ENCODE measurements at regions not wholly inside any gene's neighbourhood (a gene's known extent, or its start where the extent isn't known, plus 50 kb on each side); places are given as distances from the start of the nearest gene placed in this dataset.

DNA sequence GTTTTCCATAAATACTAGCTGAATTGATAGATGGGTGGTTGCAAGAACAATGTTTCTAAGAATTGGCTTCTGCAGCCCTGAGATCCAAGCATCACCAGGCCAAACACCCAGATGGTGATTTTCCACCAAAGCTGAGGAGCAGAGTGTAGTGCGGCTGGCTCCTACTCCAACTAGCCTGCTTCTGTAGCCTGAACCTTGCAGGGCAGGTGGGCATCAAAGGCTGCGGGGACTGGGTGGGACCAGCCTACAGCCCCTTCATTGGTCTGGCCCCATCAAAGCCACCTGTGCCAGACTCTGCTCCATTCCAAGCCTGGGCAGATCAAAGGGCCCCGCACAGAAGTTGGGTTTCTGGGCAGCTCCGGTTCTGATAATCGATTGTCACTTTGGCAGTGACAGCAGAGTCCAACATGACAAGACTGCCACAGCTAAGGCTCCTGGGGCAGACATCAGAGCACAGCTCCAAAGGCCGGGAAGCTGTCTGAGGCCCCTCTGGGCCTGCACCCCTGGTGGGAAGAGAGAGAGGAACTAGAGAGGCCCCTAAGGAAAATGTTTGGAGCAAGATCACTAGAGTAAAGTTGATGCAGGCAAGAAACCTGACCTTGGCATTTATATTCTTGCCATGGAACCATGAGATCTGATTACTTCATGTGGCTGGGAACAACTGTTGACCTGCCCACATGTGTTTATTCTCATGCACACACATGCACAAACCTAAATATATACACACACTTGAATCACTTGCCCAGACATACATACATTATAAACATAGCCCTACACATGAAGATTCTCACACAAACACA, 582.9 kb downstream of the INSC start:
- no peak for DNase-seq (ENCODE audit: low read depth)

DNA sequence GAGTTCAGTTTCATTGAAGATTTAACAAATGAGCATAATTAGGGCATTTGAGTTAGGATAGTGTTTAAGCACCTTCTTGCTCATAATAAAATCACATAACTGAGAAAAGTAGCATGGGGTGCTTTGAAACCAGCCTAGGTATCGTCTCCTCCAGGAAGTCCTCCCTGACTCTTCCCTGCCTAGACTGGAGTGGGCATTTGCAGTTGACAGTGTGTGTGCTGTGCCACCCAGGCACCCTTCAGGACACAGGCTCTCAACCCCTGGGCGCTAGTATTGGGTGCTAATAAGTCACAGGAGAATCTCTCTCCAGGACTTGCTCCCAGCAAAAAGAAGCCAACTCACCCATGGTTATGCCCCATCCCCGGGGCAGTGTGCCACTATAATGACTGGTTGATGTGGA, 584.1 kb downstream of the INSC start:
- DNase-seq (ENCODE audit: low read depth): no peak

DNA sequence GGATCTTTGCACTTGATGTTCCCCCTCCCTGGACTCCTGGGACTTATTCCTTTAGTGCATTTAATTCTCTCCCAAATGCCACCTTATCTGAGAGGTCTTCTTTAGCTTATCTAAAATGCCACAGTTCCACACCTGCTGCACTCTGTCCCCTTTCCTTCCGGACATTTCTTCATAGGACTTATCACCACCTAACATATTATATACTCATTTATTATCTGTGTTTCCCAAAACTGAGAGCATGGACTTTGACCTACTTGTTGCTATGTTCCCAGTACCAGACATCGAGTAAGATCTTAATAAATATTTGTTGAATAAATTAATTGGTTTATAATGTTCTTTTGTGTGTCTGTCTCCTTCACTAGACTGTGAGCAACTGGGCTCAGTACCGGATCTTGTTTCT, 585.3 kb downstream of the INSC start:
- no peak for DNase-seq (ENCODE audit: low read depth)

DNA sequence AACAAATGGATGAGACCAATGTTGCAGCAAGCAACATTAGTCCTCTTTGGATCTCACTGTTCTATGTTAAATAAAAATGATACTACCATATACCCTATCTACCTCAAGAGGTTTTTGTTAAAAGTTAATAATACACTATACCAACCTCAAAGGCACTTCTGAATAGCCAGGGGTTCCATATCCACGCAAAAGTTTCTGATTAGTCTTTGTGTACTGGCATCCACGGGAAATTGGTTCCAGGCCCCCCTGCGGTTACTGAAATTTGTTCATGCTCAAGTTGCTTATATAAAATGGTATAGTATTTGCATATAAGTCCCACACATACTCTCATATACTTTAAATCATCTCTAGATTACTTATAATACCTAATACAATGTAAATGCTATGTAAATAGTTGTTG, 585.7 kb downstream of the INSC start:
- DNase-seq (ENCODE audit: low read depth): no peak

DNA sequence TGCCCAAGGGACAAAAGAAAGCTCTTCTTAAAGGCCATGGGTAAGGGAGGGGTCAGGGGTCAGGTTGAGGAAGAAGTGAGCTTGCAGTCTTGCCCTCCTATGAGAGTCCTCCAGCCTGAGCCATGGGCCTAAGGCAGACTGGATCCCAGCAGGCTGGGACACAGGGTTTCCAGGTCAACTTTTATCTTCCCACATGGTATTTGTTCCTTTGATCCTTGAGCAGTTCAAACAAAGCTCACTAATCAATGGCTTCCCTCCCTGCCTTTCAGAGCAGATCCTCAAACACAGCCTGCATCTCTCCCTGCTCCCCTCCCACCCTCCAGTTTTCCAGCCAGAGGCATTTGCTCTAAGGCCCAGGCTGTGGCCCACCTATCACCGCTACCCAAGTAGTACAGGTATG, 589.3 kb downstream of the INSC start:
- DNase-seq (ENCODE audit: low read depth): no peak

DNA sequence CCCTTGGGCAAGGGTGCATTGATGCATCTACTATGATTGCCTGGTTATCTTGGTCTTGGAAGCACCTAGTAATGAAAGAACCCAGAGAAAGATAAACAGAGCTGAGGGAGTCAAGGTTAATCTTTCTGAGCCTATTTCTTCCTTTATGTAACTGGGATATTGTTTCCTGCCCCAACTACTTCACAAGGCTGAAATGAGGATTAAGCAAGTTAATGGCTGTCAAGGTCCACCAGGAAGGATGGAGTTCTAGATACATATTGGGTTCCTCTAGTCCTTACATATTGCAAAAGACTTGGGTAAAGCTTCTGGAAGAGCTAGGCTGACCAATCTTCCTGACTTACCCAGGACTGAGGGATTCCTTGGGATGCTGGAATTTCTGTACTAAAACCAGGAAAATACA, 589.8 kb downstream of the INSC start:
- no peak for DNase-seq (ENCODE audit: low read depth)

DNA sequence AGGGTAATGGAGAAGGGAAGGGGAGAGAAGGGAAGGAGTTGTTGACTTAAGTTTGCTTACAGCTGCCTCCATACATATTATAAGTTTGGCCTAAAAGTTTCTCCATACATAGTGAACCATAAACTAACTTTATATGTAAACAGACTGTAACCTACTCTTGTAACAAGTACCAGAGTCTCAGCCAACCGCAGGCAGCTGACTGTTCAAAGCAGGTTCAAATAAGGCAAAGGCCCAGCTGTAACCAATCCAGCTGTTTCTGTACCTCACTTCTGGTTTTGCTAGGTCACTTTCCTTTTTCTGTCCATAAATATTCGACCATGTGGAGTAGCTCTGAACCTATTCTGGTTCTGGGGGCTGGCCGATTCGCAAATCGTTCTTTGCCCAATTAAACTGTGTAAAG, 591.2 kb downstream of the INSC start:
- no peak for DNase-seq (ENCODE audit: low read depth)

DNA sequence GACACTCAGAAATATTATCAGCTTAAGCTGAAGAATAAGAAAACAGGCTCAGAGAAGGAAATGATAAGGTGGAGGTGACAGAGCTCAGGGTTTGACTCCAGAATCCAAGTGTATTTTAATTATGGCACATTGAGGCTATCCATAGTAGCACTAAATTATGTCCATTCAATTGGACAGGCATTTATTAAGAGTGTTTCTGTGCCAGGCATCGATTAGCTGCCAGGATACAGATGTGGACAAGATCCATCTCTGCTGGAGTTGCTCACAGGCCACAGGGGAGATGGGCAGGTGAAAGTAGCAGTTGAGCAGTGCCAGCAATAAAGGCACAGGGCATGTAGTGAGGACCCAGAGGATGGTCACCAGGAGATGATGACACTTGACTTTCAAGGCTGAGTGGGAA, 592.5 kb downstream of the INSC start:
- no peak for DNase-seq (ENCODE audit: low read depth)

DNA sequence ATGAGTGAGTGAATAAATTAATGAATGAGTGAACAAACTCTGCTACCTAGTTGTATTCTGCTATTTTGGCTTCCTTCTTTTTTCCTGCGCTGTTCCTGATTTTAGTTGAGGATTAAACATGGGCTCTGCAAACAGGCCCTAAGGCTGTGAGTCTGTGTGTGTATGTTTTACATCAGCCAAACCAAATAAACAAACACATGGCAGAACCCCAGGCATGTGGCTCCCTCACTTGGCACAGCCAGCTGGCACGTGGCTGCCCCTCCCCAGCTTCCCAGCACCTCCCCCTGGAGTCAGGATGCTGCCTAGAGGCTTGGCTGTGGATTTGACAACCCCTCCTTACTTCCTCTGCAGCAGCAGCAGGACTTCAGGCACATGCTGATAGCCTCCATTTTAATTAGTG, 593.2 kb downstream of the INSC start:
- DNase-seq (ENCODE audit: low read depth): no peak

DNA sequence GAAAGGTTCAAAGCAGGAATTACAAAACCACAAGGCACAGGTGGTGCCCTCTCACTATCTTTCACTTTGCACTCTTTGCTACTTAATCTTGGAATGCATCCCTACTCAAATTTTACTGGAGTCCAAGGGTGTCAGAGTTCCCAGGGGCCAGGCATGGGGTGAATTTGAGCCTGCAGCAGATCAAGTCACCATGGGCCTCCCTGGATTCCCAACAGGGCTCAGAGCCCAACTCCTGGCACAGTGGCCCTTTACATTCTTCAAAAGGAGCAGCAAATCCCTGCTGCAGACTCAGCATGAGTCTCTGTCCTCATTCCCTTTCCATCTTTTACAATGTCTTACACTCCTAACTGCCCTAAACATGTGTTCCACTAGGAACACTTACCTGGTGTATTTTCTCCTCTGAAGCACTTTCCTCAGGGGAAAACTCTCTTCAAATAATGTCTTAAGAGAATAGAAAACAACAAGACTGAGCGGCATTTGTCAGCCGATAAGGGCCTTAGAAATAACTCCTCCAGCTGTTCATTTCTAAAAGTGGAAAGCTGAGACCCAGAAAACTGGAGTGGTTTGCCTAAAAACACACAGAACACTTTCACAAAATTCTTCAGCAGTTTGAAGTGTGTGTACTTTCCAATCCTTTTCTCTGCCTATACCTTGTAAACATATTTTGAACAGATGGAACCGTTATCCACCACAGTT, 596.0 kb downstream of the INSC start:
- DNase-seq (ENCODE audit: low read depth): no peak

DNA sequence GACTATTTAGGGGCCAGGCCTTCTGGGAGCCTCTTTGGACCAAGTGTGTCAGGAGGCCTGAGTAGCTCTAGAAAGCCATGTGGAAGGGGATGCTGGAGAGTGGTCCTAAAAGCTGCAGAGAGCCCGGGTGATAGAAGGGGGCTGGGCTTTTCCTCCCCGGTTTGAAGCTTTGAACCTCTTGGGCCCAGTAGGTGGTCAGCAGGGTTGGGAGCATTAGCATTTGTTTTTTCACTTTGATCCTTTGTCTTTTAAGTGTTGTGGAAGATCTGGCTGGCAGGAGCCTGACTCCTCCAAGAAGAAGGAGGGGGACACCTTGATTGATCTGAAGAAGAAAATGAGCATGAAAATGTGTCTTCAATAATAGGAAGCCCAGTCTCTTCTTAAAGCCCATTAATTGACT, 596.6 kb downstream of the INSC start:
- DNase-seq (ENCODE audit: low read depth): no peak

DNA sequence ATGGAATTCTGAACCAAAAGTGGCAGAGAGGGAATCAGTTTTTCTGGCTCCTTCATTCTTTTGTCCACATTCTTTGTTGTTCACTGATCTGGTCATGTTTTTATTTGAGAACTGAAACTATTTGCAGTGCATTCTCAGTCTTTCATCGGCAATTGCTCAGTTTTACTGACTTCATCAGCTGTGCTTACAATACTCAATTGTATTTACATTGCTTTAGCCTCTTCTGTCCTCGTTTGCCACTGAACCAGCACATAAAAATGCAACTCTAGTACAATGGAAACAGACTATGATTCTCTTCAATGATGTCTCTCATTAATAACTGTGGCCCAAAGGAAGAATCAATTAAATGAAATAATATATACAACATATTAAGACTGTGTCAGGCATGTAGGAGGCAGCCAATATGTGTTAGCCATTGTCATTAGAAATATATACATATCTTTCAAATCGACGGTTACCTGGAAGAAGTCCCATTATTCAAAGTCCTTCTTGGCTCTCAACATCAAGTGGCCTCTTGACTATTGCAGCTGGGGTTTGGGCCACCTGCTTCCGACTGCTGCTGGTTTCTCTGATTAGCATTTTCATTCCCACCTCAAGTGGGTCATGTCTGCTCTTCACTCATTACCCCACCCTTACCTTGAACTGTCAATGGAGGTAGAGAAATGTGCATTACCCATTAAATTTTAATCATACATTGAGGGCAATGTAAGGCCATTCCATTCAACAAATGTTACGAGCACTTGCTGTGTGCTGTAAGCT, 600.1 kb downstream of the INSC start:
- DNase-seq (ENCODE audit: low read depth): no peak

DNA sequence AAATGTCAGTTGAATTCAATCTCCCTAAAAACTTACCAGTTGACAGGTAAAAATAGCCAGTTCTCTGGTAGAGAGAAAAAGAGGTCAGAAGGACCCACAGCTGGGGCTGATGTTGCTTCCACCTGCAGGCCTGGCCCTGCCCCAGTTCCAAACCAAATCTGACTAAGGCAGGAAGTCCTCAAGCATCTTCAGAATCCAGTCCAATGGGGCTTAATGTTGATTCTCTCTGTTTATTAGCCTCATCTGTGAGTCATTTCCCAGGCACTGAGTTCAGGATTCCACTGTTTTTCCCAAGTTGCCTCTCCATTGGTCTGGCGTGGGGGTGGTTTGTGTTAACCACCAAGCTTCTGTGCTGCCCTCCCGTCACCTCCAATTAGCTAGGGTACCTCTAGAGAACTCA, 601.8 kb downstream of the INSC start:
- DNase-seq (ENCODE audit: low read depth): no peak

DNA sequence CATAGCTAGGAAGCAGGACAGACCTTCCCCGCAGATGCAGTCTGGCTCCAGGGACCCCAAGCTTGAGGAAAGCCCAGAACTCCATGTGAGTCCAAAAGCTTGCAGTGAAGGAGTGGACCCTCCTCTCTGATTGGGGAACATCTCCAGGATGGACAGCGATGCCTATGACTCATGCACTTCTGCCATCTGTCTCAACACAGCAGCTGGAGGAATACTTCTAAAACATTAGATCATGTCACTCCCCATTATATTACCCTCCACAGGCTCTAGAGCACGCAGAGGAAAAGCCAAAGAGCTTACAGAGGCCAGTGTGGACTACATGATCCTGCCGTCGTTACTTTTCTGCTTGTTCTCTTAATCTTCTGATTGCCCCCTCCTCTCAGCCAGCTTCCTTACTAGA, 605.7 kb downstream of the INSC start:
- DNase-seq (ENCODE audit: low read depth): no peak

DNA sequence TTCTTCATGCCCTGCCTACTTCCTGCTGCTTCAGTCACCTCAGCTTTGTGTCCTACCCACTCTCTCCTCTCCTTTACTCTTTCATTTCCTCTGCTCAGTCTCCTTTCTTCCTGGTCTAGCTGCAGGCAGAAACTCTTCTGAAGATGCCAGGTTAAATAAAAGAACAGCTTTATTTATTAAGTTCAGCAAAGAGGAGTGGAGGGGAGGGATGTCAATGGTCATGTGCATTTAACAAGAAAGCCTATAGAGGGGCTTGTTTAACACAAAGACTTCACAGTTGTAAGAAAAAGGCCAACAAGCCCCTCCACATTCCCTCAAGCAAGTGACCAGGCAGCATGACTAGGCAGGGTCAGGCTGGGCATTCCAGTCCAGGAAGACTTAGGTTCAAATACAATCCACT, 609.2 kb downstream of the INSC start:
- no peak for DNase-seq (ENCODE audit: low read depth)

DNA sequence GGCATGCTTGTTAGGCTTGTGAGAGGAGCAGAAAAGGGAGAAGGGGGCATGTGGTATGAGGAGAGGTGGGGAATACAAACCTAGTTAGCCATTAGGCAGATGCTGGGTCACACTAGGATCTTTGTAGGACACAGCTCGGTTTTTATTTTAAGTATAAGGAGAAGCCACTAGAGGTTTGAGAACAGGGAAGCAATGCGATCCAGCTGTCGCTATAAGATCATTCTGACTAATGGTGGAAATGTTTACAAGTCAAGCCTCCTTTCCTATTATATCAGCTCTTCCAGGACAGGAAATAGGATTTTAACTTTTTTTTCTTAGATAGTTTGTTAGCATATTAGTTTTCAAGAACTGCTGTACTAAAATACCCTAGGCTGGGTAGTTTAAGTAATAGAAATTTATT, 609.9 kb downstream of the INSC start:
- DNase-seq (ENCODE audit: low read depth): no peak

DNA sequence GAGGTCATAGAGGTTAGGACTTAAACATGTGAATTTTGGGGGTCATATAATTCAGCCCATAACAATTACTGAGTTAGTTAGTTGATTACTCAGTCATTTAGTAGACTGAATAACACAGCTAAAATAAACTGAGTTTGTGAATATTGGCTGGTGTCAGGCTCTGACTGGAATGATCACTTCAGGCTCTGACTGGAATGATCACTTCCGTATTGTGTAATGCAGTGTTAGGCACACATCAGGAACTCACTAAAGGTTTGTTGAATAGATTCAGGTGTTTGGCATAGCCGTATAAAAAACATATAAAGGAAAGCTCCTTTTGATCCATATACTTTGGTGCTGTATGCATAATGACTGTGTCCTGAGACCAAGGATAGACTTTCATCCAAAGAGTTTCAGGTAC, 610.5 kb downstream of the INSC start:
- DNase-seq (ENCODE audit: low read depth): no peak

DNA sequence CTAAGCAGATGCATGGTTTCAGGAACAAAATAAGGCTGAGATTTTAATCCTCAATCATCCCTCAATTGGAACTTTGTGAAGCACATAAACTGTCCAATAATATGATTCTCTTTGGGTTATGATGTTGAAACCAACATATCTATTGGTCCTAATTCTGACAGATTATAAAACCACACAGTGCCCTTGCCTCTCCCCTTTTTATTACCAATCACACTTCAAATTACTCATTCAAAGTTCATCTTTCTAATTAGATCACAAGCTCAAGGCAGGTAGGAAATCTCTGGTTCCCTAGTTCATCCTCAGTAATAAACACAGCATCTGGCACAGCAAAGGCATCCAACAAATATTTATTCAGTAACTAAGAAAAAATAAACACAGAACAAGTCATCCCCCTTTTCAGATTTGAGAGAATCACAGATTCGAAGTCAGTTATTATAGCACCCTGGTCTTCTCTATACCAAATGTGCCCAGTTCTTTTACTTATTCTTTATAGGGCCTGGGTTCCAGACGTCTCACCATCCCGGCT, 611.6 kb downstream of the INSC start:
- DNase-seq (ENCODE audit: low read depth): no peak

DNA sequence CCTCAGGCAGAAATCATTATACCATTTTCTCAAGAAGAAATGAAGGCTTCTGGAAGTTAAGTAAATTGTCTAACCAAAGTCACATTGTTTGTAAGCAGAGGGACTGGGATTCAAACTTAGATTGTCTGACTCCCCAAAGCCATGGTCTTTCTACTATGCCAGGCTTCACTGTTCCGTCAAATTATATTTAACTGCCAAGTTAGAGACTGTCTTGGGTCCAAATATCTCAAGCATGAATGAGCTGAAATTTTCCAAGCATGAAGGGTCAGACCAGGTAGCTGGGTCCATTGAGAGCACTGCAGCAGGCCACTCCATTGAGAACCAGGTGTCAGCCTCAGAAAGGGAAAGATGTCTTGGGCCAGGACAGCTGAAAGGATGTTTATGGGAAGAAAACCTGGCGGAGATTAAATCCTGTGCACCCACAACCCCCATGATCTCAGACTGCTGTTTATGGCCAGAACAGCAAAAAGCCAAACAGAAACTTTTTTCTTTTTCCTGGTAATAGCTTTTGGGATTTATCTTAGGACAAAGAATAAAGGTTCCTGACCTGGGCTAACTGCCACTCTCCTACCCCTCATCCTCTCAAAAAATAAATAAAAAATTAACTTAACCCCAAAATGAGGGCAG, 612.3 kb downstream of the INSC start:
- DNase-seq (ENCODE audit: low read depth): no peak

DNA sequence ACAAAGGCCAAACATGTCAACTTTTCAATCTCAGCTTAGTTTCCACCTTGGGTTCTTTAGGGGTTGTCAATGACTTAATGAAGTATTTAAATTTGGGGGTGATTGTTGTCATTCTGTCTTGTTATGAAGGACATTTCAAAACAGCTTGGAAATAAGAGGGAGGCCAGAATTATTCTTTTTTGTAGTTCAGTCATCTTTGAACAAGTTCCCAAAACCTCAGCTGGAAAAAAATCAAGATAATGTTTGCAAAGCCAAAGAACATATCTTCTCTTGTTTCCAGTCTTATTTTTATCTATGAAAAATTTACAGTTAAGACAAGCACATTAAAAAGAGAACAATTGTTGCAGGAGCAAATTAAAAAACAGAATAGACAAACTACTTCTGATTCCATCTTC, 612.8 kb downstream of the INSC start:
- DNase-seq (ENCODE audit: low read depth): no peak

DNA sequence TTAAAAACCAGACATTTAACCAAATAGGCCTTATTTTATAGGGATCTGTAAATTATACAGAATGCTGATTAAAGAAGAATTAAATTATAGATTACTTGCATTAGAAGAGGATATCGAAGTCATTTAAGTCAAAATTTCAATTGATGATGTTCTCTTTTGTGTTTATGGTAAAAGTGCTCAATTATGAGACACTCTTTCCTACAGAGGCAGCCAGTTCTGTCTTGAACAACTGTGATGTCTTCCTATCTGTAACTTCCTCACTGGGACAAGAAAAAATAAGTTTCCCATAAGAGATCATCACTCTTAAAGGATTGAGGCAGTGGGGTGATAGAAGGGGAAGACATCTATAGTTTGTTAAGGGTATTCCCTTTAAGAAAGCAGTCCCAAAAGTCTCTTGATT, 613.5 kb downstream of the INSC start:
- DNase-seq (ENCODE audit: low read depth): no peak

DNA sequence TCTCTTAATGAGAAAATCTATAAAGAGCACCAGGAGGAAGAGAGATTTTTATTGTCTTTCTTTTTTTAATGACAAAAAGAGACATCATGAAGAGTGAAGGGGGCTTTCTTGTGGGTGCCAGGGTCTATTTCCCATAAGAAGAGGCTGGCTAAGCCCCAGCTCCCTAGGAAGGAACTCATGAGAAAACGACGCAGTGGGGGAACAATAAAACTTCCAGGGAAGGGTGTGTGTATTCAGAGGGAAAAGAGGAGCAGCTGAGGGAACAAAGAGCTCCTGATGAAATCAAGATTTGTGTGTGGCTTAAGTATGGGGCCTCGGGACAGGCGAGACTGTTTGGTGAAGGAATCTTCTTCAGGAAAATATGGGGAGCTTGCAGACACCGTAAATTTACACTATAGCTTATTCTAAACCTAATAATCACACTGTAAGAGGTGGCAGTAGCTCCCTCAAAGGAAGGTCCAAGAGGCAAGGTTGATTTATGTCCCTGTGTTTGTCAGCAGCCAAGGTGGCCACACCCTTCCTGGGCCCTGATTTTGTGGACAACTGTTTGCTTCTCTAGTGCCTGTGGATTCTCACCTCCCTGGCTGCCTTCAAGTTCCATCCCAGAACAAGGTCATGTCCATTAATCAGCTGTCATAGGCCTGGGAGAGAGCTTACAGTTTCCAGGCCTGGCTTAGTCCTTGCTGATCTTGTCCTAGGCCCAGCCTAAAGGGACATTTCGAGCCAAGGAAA, 615.7 kb downstream of the INSC start:
- DNase-seq (ENCODE audit: low read depth): no peak

Measured in GM04503 (cell line).